DMS53 treated with DMSO at 0.1 percent for 48 hours (cell line): ENCODE measurements at regions not wholly inside any gene's neighbourhood (a gene's known extent, or its start where the extent isn't known, plus 50 kb on each side); places are given as distances from the start of the nearest gene placed in this dataset.
"Not testable (repeated sequence)": the region's sequence is repeated elsewhere in the genome, so short reads cannot be mapped to it uniquely, and the experiment has no call there.

Experiments used
- DNase-seq: peaks from one replicate; lab custom pipeline; 2025; ENCODE audit not compliant: unreplicated experiment; lab: John Stamatoyannopoulos, UW

DNA sequence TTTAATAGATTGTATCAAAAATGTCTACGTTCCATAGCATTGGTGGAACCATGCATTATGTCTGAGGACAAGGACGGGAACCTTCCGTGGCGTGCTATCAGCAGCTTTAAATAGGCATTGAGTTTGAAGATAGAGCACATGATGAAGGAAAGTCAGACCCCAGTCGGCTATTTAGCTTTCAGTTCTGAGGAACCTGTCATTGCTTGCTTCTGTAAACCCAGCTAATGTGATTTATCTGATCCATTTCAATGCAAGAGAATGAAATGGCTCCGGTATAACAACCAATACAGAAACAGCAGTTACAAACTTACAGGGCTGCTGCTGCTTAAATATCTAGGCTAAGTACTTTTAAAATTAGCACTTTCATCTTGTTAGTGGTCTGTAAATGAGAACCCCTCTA, 503.3 kb downstream of the RNF144A start:
- DNase-seq, result no peak

DNA sequence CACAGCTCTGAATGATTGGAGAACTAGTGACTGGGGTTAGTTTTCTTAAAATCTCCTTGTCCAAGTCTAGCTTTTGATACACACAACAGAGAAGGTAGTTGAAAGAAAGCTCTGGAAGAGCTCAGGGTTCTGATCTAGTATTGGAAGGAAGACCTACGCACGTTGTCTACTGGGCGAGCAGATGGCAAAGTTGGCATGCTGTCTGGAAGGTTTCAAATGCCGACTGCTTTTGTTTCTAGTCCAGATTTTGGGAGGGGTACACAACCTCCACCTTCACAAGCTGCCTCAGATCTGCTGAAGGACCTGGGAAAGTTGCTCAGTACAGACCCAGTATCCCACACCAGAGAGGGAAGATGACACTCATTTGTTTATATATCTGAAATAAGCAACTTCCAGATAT, 507.3 kb downstream of the RNF144A start:
- DNase-seq, result no peak

DNA sequence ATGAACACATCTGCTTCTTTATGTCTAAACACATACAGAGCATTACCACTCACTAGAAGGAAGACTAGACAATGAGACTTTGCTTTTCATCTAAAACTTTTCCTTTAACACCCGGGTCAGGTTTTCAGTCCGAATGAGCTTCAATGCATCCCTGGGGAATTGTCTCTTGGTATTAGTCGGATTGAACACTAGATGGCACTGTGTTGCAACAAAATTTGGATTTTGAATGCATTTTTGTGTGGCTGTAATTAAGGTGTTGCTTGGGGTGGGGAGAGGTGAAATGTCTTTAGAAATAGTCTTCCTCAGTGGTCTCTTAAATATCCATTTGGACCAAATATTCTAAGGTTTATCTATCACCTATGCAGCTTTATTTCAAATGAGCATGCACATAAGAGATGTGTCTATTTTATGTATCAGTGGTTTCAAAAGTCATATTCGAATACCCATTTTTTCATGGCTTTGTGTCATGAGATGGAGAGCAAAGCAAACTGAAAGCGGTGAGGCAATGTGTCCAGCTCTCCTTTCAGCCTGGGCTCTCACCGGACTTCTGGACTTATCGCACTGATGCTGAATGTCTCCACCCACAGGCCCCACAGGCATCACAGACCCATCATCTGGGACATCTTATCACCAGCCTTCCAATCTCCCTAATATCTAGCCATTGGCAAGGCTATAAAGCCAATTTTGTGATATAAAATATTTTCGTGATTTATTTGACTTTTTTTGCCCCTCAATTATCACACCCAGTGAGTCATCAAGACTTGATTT, 510.3 kb downstream of the RNF144A start:
- DNase-seq, result peak; percentile 34

DNA sequence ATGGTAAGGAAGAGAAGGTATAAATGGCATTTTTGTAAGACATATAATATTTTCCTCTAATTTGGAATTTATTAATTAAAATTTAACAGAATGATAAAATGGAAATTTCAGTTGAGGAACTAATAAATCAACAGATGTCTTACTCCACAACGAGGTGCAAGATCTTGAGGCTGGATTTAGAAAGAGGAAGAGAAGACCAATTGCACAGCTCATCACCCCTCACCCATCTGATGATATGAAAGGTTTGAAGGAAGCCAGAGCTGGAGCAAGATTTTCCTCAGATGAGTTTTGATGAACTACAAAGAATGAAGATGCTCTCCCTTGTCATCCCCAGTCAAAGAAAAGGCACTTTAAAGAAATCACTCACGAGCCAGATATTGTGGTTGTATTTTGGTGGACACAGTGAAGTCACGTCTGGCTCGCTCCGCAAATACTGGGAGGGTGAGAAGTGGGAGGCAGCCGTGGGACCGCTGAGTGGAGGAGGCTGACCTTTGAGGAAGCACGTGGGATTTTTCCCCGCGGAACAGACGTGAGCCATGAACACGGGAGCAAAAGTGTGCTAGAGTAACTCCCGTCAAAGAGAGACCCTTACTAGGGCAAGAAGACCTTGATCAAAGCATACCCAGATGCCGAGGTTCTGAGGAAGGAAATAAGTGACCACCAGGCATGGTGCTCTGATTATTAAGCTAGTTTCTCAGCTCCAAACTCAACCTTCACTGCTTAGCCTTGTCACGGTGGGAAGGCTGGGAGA, 511.4 kb downstream of the RNF144A start:
- DNase-seq, result no peak

DNA sequence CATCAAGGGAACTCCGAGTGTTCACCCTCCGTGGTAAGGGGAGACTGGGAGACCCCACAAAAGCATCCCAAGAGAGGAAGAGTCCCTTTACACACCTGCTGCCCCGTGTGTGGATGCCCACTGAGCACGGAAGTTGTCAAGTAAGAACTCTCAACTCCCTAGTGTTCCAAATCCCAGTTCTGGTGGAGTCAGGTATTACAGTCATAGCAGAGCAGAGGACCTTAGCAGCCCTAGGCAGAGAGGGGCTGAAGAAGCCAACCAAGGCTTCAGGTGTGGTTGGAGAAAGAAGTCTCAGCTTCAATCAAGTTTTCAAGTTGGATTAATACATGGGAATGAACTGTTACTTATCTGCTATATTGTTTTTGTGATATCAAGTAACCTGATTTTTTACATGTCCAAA, 512.5 kb downstream of the RNF144A start:
- no peak for DNase-seq

DNA sequence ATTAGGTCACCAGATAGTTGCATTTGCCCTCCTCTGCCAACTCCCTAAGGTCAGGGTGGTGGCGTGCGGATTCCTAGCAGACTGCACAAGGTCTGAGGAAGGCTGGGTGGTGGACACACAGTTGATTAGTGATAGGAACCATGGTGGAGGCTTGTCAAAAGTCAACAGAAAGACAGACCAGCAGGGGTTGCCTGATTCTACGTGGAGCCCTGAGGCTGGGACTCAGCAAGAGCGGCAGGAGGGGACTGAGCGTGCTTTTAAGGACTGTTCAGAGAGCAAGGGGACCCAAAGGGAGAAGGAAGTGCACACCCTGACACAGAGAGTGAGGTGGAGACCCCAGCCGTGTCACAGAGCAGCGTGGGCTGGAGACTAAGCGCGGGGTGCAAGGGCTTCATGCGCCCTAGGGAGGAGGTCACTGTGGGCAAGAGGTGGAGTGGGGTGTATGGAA, 513.2 kb downstream of the RNF144A start:
- DNase-seq, result no peak

DNA sequence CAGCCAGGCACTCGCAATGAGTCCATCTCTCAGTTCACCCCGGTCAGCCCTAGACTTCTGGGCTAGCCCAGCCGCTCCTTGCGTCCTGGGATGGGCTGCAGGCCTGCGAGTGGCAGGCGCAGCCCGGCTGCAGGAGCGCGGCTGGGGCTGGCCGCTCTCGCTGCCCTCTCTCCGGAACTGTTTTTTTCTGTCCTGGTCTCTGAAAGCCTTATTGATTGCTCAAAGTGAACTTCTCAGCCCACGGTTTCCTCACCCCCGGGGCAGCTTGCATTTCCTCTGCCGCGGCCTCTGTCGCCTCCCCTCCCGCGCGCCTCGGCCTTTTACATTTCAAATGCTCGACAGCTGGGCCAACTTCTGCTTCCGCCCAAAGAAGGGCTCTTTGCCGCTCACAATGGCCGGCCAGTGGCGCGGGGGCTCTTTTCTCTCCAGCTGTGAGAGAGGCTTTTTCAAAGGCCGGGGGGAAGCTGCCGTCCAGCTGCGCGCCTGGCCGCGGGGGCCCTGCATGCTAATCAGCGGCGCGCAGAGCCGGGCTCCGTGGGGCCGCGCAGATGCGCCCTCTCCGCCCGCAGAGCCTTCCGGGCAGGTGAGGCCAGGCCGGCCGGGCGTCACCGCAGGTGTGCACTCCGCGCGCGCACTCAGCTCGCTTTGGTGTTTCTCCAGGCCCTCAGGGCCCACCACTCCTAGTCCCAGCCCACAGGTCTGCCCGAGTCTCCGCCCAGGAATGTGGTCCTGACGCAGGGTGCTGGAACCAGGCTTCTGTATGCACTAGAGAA, 513.8 kb downstream of the RNF144A start:
- DNase-seq, result peak; percentile 33

DNA sequence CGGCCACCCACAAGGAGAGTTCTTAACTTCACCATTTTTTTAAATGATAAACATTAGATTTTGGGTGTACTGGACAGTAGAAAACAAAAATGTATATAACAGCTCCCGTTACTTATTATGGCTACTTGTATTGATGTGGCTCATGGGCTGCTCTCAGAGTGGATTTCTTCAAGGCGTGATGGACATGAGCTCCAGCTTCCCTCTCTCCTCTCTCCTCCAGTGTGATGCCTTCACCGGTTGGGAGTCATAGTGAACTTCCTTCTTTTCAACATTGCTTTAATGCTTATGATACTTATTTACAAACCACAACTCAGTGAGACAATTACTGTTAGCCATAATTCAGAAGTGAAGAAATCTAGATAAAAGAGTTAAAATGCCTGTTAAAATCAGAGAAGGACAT, 515.2 kb downstream of the RNF144A start:
- no peak for DNase-seq

DNA sequence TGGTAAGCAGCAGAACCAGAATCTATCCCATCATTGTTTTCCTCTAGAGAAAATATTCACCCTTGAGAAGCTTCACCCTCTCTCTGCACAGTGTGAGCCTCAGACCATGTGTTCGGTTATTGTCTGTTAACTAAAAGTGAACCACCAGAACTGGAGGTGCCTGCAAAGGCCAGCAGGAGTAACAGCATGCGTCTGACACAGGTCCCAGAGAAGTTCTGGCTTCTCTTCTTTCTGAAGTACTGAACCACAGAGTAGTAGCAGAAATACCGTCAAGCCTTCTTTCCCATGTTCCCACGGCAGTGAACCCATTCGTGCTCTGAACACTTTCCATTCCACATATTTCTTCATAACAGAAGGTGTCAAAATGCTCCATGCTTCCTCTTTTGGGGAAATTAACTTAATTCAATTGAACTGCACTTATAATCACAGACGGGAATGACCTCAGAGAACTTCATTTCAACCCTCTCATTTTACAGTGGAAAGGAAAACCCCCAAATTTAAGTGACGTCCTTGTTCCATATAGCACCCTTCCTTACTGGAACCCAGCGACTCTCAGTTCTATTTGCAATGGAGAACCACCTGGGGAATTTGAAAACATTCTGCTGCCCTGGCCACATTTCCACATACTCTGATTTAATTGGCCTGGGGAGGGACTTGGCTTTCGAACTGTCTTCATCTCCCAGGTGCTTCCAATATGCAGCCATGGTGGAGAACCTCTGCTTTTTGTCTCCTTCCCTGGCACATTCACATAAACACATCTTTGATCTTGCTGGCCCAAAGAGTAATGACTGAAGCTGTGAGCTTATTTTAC, 519.1 kb downstream of the RNF144A start:
- DNase-seq, result no peak

DNA sequence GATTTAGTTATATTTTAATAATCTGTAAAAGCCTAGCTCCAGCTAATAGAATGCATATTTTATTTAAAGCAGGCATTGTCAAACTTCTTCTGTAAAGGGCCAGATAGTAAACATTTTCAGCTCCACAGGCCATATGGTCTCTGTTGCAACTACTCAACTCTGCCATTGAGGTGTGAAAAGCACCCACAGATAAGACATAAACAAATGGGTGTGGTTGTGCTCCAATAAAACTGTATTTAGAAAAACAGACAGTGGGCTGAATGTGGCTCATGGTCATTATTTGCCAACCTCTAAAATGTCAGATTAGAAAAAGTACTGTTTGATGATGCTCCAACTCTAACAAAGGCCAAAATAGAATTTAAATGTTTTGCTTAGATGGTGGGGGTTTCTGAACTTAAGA, 519.9 kb downstream of the RNF144A start:
- DNase-seq, result no peak

DNA sequence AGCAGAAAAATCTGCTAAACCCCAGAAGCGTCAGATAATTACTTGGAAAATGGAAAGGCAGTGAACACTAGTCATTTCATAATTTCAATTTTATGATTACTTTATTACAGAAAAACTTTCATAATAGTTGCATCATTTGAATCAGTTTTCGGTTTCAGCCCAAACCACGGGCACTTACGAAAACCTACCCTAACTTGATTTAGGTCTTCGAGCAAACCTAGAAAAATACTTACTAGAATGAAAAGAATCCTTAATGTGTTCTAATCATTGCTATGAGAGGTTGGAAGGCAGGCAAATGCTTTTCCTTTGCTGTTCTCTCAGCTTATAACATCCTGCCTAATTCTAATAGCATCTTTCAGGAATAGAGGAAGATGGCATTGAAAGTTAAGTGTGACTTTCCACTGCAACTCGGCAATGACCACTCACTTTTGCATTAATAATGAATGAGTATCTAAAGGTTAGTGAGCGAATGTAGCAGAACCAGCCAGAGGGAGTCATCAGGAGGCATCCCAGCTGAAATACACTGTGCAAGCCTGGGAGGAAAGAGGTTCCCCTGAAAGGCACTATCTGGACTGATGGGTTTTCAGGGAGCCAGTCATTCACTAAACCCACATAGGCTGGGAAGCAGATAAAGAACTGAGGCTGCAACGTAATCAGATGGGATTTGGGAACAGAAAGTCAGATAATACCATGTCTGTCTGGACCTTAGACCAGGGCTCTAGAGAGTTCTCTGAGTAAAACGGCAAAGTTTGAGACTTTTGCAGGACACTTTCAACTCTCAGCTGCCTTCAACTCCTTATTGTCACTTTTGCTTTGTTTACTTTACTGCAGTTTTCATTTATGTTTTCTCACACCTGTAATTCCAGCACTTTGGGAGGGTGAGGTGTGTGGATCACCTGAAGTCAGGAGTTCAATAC, 520.8 kb downstream of the RNF144A start:
- DNase-seq, result no peak

DNA sequence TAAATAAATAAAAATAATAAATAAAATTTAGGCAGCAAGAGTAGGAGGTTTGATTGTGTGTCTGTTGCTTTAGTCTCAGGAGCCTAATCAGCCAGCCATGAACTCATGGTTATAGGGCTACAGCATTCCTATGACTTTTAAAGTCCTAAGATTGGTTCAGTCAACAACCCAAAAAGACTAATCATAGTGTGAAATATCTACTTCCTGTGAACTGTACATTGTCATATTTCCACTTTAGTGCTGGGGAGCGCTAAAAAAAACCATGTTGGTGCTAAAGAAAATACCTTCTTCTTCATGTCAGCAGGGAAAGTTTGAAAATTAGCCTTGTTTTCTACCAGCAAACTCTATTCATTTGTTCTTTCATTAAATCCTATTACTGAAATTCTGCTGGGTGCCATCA, 521.6 kb downstream of the RNF144A start:
- DNase-seq, result no peak

DNA sequence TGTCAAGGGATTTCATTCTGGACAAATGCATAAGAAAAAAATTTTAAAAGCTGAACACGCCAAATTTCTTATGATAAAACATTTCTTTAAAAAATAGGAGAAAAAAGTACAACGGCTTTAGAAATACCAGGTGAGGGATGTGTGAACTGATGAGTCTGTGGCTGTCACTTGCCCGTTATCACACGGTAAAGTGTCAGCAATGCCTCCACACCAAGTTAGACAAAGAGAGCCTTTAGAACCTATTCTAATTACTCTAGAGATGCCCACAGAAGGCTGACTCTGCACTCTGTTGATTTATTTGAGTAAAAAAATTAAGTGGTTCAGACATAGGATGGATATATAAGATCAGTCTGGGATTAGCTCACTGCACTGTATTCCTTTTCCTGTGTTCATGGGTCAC, 523.8 kb downstream of the RNF144A start:
- no peak for DNase-seq

DNA sequence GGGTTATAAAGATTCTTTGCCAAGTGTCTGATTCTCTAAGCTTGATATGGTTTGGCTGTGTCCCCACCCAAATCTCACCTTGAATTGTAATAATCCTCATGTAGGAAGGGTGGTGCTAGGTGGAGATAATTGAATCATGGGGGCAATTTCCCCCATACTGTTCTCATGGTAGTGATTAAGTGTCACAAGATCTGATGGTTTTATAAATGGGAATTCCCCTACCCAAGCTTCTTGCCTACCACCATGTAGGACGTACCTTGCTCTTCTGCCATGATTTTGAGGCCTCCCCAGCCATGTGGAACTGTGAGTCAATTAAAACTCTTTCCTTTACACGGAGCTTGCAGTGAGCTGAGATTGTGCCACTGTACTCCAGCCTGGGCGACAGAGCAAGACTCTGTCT, 524.6 kb downstream of the RNF144A start:
- DNase-seq, result not testable (repeated sequence)

DNA sequence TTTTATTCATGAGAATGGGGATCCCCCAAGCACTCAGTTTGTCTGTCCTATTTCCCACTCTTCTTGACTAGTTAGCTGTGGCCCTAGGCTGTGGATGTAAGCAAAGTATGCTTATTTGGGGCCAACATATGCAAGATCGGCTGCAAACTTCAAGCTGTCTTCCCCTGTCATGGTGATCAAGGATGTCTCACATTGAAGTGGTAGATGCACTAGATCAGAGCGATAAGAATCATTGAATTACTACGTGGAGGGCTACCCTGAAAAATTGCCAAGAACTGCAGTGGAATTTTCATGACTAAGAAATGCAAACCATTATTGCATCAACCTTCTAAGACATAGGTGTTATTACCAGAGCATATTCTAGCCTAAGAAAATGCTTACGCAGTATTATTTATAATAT, 527.4 kb downstream of the RNF144A start:
- DNase-seq, result no peak

DNA sequence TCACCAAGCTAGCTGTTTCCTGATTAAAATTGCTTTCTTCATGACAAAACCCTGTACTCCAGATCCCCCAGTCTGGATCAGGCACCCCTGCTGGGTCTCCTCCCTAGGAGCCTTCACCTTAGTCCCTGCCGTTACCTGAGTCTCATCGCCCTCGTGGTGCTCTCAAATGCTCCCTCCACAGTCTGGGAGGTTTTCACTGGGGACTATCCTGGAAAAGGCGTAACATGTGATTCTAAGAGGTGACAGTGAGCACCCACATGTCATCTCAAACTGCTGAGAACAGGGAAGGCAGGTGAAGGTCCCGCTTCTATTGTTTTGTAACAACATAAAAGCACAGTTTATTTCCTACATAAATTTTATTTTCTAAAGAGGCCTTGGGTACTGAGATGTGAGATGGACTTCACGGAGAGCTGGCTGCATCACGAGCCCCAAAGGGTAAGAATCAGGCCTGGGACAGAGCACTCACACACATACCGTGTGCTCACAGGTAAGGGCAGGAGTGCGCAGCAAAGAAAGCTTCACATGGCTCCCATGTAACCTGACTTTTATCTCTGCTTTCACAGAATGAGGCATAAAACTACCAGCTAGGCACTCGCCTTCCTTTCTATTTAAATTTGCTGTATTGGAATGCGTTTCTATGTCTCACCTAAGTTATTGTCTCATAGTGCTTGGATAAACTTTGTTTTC, 531.5 kb downstream of the RNF144A start:
- no peak for DNase-seq

DNA sequence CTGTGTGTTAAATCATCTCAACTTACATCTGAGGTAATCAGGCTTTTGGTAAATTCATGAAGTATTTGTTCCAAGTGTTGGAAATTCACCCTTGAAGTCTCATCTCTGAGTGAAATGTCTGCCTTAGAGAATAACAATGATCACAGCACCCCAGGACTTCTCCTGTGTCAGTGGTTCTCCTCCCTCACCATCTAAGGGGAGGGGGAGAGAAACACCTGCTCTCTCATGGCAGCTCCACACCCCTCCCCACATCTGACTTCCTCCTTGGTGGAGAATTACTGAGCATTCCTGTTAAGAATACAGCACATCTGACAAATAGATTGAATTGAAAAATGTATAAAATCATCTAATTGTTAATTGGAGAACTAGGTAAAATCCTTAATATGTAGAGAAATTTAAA, 532.1 kb downstream of the RNF144A start:
- no peak for DNase-seq

DNA sequence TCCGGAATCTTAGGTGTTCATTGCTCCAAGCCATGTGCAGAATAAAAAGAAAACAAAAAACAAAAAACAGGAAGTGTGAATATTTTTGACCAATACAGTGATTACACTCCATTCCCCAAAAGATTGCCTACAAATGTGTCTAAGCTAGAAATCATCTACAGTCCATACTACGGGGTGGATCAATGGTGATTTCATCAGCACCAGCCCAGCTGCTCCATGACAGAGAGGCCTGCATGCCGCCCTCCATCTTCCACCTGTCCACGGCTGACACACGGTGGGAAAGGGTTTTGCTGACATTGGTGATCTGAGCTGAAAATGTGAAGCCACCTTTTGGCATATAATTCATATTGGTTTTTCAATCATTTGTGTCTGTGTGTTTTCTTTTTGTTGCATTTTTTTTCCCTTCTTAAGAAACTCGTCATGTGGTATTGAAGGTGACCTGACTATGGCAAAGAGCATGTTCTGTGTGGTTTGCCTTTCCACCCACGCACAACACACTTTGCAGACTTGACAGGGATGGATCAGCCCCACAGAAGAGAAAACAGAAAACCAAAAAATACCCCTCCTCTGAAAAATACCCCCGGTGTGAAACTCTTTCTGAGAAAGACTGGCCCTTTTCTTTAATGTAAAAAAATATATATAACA, 533.1 kb downstream of the RNF144A start:
- no peak for DNase-seq

DNA sequence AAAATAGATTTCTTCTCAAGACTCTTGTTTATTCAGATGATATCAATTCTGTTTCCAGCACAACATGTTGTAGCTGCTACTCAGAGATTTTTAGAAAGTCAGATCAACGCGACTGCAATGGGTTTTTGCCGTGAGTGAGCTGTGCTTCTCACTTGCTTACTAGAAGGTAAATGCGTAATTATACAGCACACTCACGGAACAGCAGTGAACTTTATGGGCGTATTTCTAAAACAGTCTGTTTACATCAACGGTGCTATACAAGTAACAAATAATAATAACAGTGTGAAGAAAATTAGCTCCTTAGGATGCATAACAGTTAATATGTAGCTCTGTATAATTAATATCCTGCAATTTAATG, 533.6 kb downstream of the RNF144A start:
- no peak for DNase-seq
